AG09309 (cell line): ENCODE measurements at regions not wholly inside any gene's neighbourhood (a gene's known extent, or its start where the extent isn't known, plus 50 kb on each side); places are given as distances from the start of the nearest gene placed in this dataset.
"Not testable (repeated sequence)": the region's sequence is repeated elsewhere in the genome, so short reads cannot be mapped to it uniquely, and the experiment has no call there.

ENCODE experiments used
- DNase-seq: peaks from one replicate; pipeline ENCODE4 v3.0.0-alpha.2; 2010; ENCODE audit warnings: low read depth
- H3K4me3 ChIP-seq: 2 replicates; pipeline ENCODE4 v1.5.1; 2011; ENCODE audit warnings: mild to moderate bottlenecking, low read depth, low read length, moderate library complexity; ENCODE audit not compliant: control insufficient read depth
- CTCF ChIP-seq: IDR thresholded peaks from 2 replicates; pipeline ENCODE4 v1.5.1; 2011; ENCODE audit warnings: mild to moderate bottlenecking, low read depth, low read length, inconsistent platforms; ENCODE audit not compliant: insufficient read depth, control insufficient read depth; ENCODE audit errors: missing control alignments

DNA sequence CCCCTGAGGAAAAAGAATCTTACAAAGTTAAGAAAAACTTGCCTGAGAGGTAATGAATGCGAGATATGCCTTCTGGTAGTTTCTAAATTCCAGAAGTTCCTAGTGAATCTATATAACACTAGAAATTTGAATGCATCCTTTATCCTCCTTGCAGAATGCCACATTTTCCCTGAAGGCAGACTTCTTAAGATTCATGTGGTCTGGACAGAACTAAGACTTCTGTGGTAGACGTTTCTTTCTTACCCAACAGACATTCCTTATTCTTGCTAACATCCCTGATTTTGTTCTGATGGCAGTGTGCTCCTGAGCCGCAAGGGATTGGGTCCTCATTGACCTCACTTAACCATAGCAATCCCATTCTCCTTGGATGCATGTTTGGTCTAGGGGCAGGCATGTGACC, 121.3 kb upstream of the PAPPA2 start:
- no peak for TF ChIP-seq CTCF
- no peak overlapping the region for H3K4me3 ChIP-seq
- no peak for DNase-seq

- no peak overlapping the region for H3K4me3 ChIP-seq
- DNase-seq = no peak
- TF ChIP-seq CTCF = no peak
These were observed 124.1 kb upstream of the PAPPA2 start for GRCh38 chr1:176338877-176339276.

GRCh38 chr1:176330782-176331181, 123.7 kb upstream of the COP1 start:
- no peak for DNase-seq
- TF ChIP-seq CTCF = no peak
- H3K4me3 ChIP-seq = no peak overlapping the region

GRCh38 chr1:176325664-176326063, 118.6 kb upstream of the COP1 start:
- no peak overlapping the region for H3K4me3 ChIP-seq
- DNase-seq = no peak
- TF ChIP-seq CTCF = no peak

DNA sequence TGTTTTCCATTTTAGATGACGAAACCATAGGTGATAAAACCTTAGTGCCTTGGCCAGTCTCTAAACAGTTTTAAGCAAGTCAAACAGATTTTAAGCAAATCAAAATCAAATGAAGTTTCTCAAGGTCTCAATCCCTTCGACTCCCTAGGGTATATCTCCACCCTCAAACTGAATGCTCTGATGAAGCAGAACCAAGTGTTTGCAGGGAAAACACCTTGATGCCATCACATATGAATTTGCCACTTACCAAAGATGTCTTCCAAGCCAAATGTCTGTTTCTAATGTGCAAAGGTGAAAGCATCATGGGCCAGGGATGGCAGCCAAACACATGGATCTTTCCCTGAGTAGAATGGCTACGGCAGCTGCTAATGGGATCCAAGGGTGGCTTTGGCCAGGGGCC, 116.4 kb upstream of the COP1 start:
- TF ChIP-seq CTCF = no peak
- DNase-seq = no peak

GRCh38 chr1:176315519-176316220, 108.6 kb upstream of the COP1 start:
- no peak overlapping the region for H3K4me3 ChIP-seq
- no peak for DNase-seq
- TF ChIP-seq CTCF = no peak

More for the DNA sequence above, 116.4 kb upstream of the COP1 start:
- H3K4me3 ChIP-seq = no peak overlapping the region

GRCh38 chr1:176296602-176297001, 89.5 kb upstream of the COP1 start:
- not testable (repeated sequence) for DNase-seq, H3K4me3 ChIP-seq
